NCI-H2227 treated with DMSO at 0.1 percent for 48 hours (cell line): ENCODE measurements at regions not wholly inside any gene's neighbourhood (a gene's known extent, or its start where the extent isn't known, plus 50 kb on each side); places are given as distances from the start of the nearest gene placed in this dataset.

Experiments
- DNase-seq: peaks from one replicate; lab custom pipeline; 2025; lab: John Stamatoyannopoulos, UW

- no peak for DNase-seq
These were observed 250.6 kb downstream of the PLA2G4A start for GRCh38 chr1:187079330-187079729.

- no peak for DNase-seq
These were observed 262.9 kb downstream of the PLA2G4A start for GRCh38 chr1:187091666-187092065.

GRCh38 chr1:187092104-187092503 lies 263.4 kb downstream of the PLA2G4A start:
- DNase-seq: no peak

- DNase-seq: no peak
These were observed 267.9 kb downstream of the PLA2G4A start for GRCh38 chr1:187096689-187097088.

GRCh38 chr1:187110351-187110750 lies 281.6 kb downstream of the PLA2G4A start:
- no peak for DNase-seq

GRCh38 chr1:187114792-187115191 lies 286.0 kb downstream of the PLA2G4A start:
- no peak for DNase-seq

- DNase-seq: no peak
These were observed 292.9 kb downstream of the PLA2G4A start for GRCh38 chr1:187121661-187122060.

GRCh38 chr1:187122566-187122965 lies 293.8 kb downstream of the PLA2G4A start:
- no peak for DNase-seq

- no peak for DNase-seq
These were observed 300.4 kb downstream of the PLA2G4A start for GRCh38 chr1:187129132-187129531.

- no peak for DNase-seq
These were observed 315.0 kb downstream of the PLA2G4A start for GRCh38 chr1:187143783-187144182.

- no peak for DNase-seq
These were observed 317.6 kb downstream of the PLA2G4A start for GRCh38 chr1:187146388-187146787.

- DNase-seq: no peak
These were observed 322.8 kb downstream of the PLA2G4A start for GRCh38 chr1:187151555-187151954.

- no peak for DNase-seq
These were observed 324.3 kb downstream of the PLA2G4A start for GRCh38 chr1:187153047-187153446.

- no peak for DNase-seq
These were observed 328.4 kb downstream of the PLA2G4A start for GRCh38 chr1:187157115-187157514.

- no peak for DNase-seq
These were observed 328.8 kb downstream of the PLA2G4A start for GRCh38 chr1:187157552-187157951.

- no peak for DNase-seq
These were observed 338.8 kb downstream of the PLA2G4A start for GRCh38 chr1:187167555-187167954.

GRCh38 chr1:187168297-187168696 lies 339.5 kb downstream of the PLA2G4A start:
- DNase-seq: no peak

- no peak for DNase-seq
These were observed 356.6 kb downstream of the PLA2G4A start for GRCh38 chr1:187185389-187185788.

GRCh38 chr1:187197685-187198084 lies 368.9 kb downstream of the PLA2G4A start:
- DNase-seq: no peak

- no peak for DNase-seq
These were observed 374.5 kb downstream of the PLA2G4A start for GRCh38 chr1:187203257-187203656.

GRCh38 chr1:187212377-187212776 lies 383.6 kb downstream of the PLA2G4A start:
- DNase-seq: no peak

- DNase-seq: no peak
These were observed 397.6 kb downstream of the PLA2G4A start for GRCh38 chr1:187226396-187226795.

GRCh38 chr1:187228790-187229189 lies 400.0 kb downstream of the PLA2G4A start:
- no peak for DNase-seq

- DNase-seq: no peak
These were observed 400.7 kb downstream of the PLA2G4A start for GRCh38 chr1:187229496-187229895.

GRCh38 chr1:187234706-187235105 lies 406.0 kb downstream of the PLA2G4A start:
- no peak for DNase-seq
